ENCODE measurements at regions not wholly inside any gene's neighbourhood (a gene's known extent, or its start where the extent isn't known, plus 50 kb on each side); places are given as distances from the start of the nearest gene placed in this dataset.

- no peak overlapping the region for H3K4me3 ChIP-seq (ENCODE audit: low read depth, low read length)
- H3K27ac ChIP-seq (ENCODE audit: extremely low read depth, low read depth, low read length), result no peak overlapping the region
- ChIA-PET POLR2A (no interaction called here), CTCF (interaction anchor here (1.1 kb wide), 1 partner anchor 118 kb away, joined by 3 read pairs; no protein-coding TSS in a partner anchor)
- TF ChIP-seq ZBTB8A (tag by site-specific recombination; IDR thresholded peaks at IDR 0.05) (no peak), FEZF1 (tag by site-specific recombination; IDR thresholded peaks at IDR 0.05) (no peak), ZNF639 (tag by site-specific recombination; IDR thresholded peaks at IDR 0.05) (no peak), ZNF596 (tag by site-specific recombination; IDR thresholded peaks at IDR 0.05) (no peak), ZNF202 (tag by site-specific recombination; IDR thresholded peaks at IDR 0.05; ENCODE audit: borderline replicate concordance) (no peak), ZNF280D (tag by site-specific recombination; IDR thresholded peaks at IDR 0.05) (no peak), ELK4 (IDR thresholded peaks at IDR 0.05; ENCODE audit: borderline replicate concordance, low read depth, low read length) (no peak), ZNF239 (tag by site-specific recombination; IDR thresholded peaks at IDR 0.05) (no peak), GLIS1 (tag by site-specific recombination; IDR thresholded peaks at IDR 0.05) (no peak), ZNF76 (tag by site-specific recombination; IDR thresholded peaks at IDR 0.05; ENCODE audit: borderline replicate concordance, low read depth) (no peak), ZNF518A (tag by site-specific recombination; conservative IDR thresholded peaks at IDR 0.05; ENCODE audit: low read depth) (no peak), ZNF645 (tag by site-specific recombination; IDR thresholded peaks at IDR 0.05) (no peak), HIC1 (tag by site-specific recombination; IDR thresholded peaks at IDR 0.05) (no peak), GFI1B (tag by site-specific recombination; IDR thresholded peaks at IDR 0.05) (no peak)
- TF ChIP-seq, protein P1, sequence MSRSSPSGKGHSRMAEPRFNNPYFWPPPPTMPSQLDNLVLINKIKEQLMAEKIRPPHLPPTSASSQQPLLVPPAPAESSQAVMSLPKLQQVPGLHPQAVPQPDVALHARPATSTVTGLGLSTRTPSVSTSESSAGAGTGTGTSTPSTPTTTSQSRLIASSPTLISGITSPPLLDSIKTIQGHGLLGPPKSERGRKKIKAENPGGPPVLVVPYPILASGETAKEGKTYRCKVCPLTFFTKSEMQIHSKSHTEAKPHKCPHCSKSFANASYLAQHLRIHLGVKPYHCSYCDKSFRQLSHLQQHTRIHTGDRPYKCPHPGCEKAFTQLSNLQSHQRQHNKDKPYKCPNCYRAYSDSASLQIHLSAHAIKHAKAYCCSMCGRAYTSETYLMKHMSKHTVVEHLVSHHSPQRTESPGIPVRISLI (tag by site-specific recombination; IDR thresholded peaks at IDR 0.05), result no peak
- no peaks in the 10 kb centered on the region for H3K9me3 ChIP-seq (ENCODE audit: control insufficient read depth, insufficient read depth, low read depth, low read length)
- no peaks in the 10 kb centered on the region for H3K36me3 ChIP-seq (ENCODE audit: control insufficient read depth in 2 of 2, insufficient read depth in 1 of 2, low read length in 2 of 2)
- no peaks in the 10 kb centered on the region for H3K4me1 ChIP-seq (ENCODE audit: control insufficient read depth, insufficient read depth, low read length)
These were observed 405.0 kb downstream of the DNAJB9 start for GRCh38 chr7:108974641-108975040.
